ENCODE measurements at regions not wholly inside any gene's neighbourhood (a gene's known extent, or its start where the extent isn't known, plus 50 kb on each side); places are given as distances from the start of the nearest gene placed in this dataset.

GRCh38 chrX:39822133-39822748 lies 275.5 kb downstream of the BCOR start:
- TF ChIP-seq CTCF (IDR thresholded peaks at IDR 0.05; ENCODE audit: low read length) (no peak), EZH2 (IDR thresholded peaks at IDR 0.05; ENCODE audit: borderline replicate concordance, low read length) (no peak)
